ENCODE measurements at regions not wholly inside any gene's neighbourhood (a gene's known extent, or its start where the extent isn't known, plus 50 kb on each side); places are given as distances from the start of the nearest gene placed in this dataset.

DNA sequence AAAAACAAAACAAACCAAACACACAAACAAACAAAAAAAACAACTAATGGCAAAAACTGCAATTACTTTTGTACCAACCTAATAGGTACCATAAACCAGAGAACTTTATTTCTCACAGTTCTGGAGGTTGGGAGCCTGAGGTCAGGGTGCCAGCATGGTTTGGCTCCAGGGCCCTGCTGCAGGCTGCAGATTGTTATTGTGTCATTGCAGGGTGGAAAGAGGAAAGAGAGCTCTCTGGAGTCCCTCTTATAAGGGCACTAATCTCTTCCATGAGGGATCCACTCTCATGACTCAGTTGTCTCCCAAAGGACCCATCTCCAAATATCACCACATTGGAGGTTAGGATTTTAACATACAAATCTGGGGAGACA is 64.9 kb upstream of the CPEB4 start:
- DNase-seq (ENCODE audit: low read depth in 2 of 3, low spot score in 2 of 3): no peak

GRCh38 chr5:173823721-173824567 is 64.2 kb upstream of the CPEB4 start:
- no peak for DNase-seq (ENCODE audit: low read depth in 2 of 3, low spot score in 2 of 3)

- DNase-seq (ENCODE audit: low read depth in 2 of 3, low spot score in 2 of 3): no peak
Measured at GRCh38 chr5:173825215-173825865, 62.8 kb upstream of the CPEB4 start.

GRCh38 chr5:173826086-173826427 is 62.1 kb upstream of the CPEB4 start:
- no peak for DNase-seq (ENCODE audit: low read depth in 2 of 3, low spot score in 2 of 3)

- DNase-seq (ENCODE audit: low read depth in 2 of 3, low spot score in 2 of 3): no peak
Measured at GRCh38 chr5:173826428-173827350, 61.5 kb upstream of the CPEB4 start.

DNA sequence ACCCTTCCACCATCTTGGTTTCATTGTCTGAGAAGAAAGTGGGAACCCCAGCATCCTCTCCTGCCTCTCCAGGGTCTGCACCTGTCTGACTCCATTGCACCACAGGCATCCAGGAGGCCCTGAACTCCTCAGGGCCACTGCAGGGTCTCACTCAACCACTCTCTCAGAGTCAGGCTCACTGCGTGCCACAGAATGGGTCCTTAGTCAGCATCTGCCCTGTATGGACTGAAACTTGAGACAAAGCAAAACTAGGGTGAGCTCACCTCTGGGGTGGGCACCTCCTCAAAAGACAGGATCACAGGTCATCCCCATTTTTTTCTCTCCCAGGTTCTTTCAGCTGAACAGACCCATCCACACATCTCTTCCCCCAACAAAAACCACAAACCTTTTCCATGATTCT is 59.2 kb upstream of the CPEB4 start:
- DNase-seq (ENCODE audit: low read depth in 2 of 3, low spot score in 2 of 3): no peak

- no peak for DNase-seq (ENCODE audit: low read depth in 2 of 3, low spot score in 2 of 3)
Measured at GRCh38 chr5:173829826-173830225, 58.3 kb upstream of the CPEB4 start.

- no peak for DNase-seq (ENCODE audit: low read depth in 2 of 3, low spot score in 2 of 3)
Measured at GRCh38 chr5:173830421-173830820, 57.7 kb upstream of the CPEB4 start.

- DNase-seq (ENCODE audit: low read depth in 2 of 3, low spot score in 2 of 3): no peak
Measured at GRCh38 chr5:173831196-173831914, 56.8 kb upstream of the CPEB4 start.

GRCh38 chr5:173832386-173832785 is 55.8 kb upstream of the CPEB4 start:
- no peak for DNase-seq (ENCODE audit: low read depth in 2 of 3, low spot score in 2 of 3)

GRCh38 chr5:173833196-173833985 is 54.8 kb upstream of the CPEB4 start:
- no peak for DNase-seq (ENCODE audit: low read depth in 2 of 3, low spot score in 2 of 3)

DNA sequence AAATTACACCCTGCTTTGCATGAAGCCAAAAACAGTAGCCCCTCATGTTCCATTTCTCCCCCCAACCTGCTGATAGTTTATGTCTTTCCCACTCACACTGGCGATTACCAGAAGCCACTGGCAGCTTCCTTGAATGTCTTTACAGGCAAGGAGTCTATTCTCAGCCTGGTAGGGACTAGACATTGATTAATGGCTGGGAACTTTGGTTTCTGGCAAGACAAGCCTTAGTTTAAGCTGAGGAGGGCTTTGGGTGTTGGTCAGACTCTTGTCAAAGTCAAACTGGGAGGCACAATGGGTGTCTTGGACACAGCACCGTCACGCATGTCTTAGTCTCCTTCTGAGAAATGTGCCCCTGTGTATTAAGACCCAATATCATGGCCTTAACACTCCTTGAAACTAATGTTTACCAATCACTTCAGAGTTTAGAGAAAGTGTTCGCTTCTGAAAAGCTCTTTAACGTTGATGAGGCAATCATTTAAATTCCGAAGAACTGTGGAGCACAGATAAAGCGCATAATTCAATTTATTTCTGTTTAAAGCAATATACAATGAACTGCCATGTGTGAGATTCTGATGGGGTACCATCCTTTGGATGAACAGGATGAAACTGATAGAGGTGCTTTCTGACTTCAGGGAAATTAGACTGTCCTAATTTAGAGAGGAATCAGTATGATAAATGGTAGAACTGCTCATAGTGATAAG is 53.9 kb upstream of the CPEB4 start:
- DNase-seq (ENCODE audit: low read depth in 2 of 3, low spot score in 2 of 3): no peak

DNA sequence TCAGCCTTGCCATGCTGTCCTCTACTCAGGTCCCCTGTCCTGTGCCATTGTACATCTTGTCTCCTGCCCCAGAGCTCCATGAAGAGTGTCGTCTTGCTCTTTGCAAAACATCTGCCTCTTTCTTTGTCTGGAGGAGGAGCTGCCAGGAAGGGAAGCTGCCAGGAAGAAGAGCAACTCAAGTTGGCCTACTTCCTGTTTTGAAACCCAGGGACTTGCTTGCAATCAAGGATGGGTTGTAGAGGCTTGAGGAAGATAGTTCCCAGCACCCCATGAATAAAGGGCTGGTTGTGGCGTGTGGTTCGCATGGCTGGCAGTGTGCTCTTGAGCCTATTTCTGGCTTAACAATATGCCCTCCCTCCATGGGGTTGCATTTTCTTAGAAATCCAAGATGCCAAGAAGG is 53.0 kb upstream of the CPEB4 start:
- DNase-seq (ENCODE audit: low read depth in 2 of 3, low spot score in 2 of 3): peak in 1 of 3 donors; percentile 3

- no peak for DNase-seq (ENCODE audit: low read depth in 2 of 3, low spot score in 2 of 3)
Measured at GRCh38 chr5:173835661-173836060, 52.5 kb upstream of the CPEB4 start.

DNA sequence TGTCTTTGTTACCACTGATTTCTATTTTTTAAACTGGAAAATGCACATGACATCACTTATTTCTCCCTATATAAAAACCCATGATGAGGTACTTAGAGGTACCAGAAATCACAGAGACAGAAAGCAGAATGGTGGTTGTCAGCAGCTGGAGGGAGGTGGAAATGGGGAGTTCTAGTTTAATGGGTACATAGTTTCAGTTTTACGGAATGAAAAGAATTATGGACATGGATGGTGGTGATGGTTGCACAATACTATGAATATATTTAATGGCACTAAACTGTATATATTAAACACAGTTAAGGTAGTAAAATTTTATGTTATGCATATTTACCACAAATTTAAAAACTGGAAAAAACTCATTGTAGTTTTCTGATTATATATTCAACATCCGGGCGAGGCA is 50.5 kb upstream of the CPEB4 start:
- no peak for DNase-seq (ENCODE audit: low read depth in 2 of 3, low spot score in 2 of 3)

Data from hematopoietic multipotent progenitor cell (in vitro differentiated cells).